ENCODE measurements at regions not wholly inside any gene's neighbourhood (a gene's known extent, or its start where the extent isn't known, plus 50 kb on each side); places are given as distances from the start of the nearest gene placed in this dataset.

GRCh38 chr2:8395718-8396117 is 286.1 kb upstream of the ID2 start:
- DNase-seq: no peak

- DNase-seq: no peak
These were observed 283.7 kb upstream of the ID2 start for GRCh38 chr2:8398040-8398668.

- no peak for DNase-seq
These were observed 282.1 kb upstream of the ID2 start for GRCh38 chr2:8399731-8400130.

- no peak for DNase-seq
These were observed 281.7 kb upstream of the ID2 start for GRCh38 chr2:8400196-8400595.

GRCh38 chr2:8402222-8402621 is 279.6 kb upstream of the ID2 start:
- DNase-seq: peak; percentile 74 to 93

- DNase-seq: no peak
These were observed 278.0 kb upstream of the ID2 start for GRCh38 chr2:8403876-8404275.

GRCh38 chr2:8405334-8405733 is 276.5 kb upstream of the ID2 start:
- DNase-seq: no peak

- no peak for DNase-seq
These were observed 275.6 kb upstream of the ID2 start for GRCh38 chr2:8406271-8406670.

- no peak for DNase-seq
These were observed 274.5 kb upstream of the ID2 start for GRCh38 chr2:8407332-8407731.

- no peak for DNase-seq
These were observed 273.0 kb upstream of the ID2 start for GRCh38 chr2:8408560-8409460.

- no peak for DNase-seq
These were observed 272.2 kb upstream of the ID2 start for GRCh38 chr2:8409461-8410260.

GRCh38 chr2:8412082-8412481 is 269.8 kb upstream of the ID2 start:
- DNase-seq: no peak

- no peak for DNase-seq
These were observed 269.3 kb upstream of the ID2 start for GRCh38 chr2:8412586-8412985.

GRCh38 chr2:8413589-8414135 is 268.2 kb upstream of the ID2 start:
- DNase-seq: no peak

GRCh38 chr2:8414946-8415879 is 266.6 kb upstream of the ID2 start:
- no peak for DNase-seq

GRCh38 chr2:8416001-8416571 is 265.8 kb upstream of the ID2 start:
- DNase-seq: no peak

GRCh38 chr2:8416849-8417832 is 264.7 kb upstream of the ID2 start:
- peak in 1 of 2 experiments; percentile 39 for DNase-seq

- DNase-seq: no peak
These were observed 263.1 kb upstream of the ID2 start for GRCh38 chr2:8418721-8419120.

- DNase-seq: no peak
These were observed 260.0 kb upstream of the ID2 start for GRCh38 chr2:8421658-8422449.

GRCh38 chr2:8422450-8422800 is 259.4 kb upstream of the ID2 start:
- no peak for DNase-seq
